Endodermal cell (in vitro differentiated cells): ENCODE measurements at regions not wholly inside any gene's neighbourhood (a gene's known extent, or its start where the extent isn't known, plus 50 kb on each side); places are given as distances from the start of the nearest gene placed in this dataset.
A peak's percentile ranks its signal among the peaks of the same experiment; 100 is the strongest.

ENCODE experiments used
- DNase-seq: peaks from one replicate; pipeline ENCODE4 v3.0.0-alpha.2; 2017
- H3K27ac ChIP-seq: 2 replicates; pipeline ENCODE4 v1.5.1; 2013; ENCODE audit warnings: mild to moderate bottlenecking, low read depth, low read length, moderate library complexity
- H3K27me3 ChIP-seq: 2 replicates; pipeline ENCODE4 v1.6.1; 2013; ENCODE audit warnings: mild to moderate bottlenecking, low read length, moderate library complexity; ENCODE audit not compliant: insufficient read depth, control insufficient read depth, poor library complexity, severe bottlenecking
- H3K36me3 ChIP-seq: 2 replicates; pipeline ENCODE4 v1.7.0; 2013; ENCODE audit warnings: mild to moderate bottlenecking, low read length, moderate library complexity; ENCODE audit not compliant: control insufficient read depth, insufficient read depth
- H3K4me1 ChIP-seq: one replicate; pipeline ENCODE4 v1.7.0; 2013; ENCODE audit warnings: low read length; ENCODE audit not compliant: control insufficient read depth, insufficient read depth
- H3K4me3 ChIP-seq: 2 replicates; pipeline ENCODE4 v1.5.1; 2013; ENCODE audit warnings: mild to moderate bottlenecking, low read length, moderate library complexity
- H3K9ac ChIP-seq: 2 replicates; pipeline ENCODE4 v1.6.1; 2013; ENCODE audit warnings: mild to moderate bottlenecking, low read length, moderate library complexity; ENCODE audit not compliant: poor library complexity, severe bottlenecking; ENCODE audit errors: extremely low read depth
- H3K9me3 ChIP-seq: 2 replicates; pipeline ENCODE4 v1.6.1; 2013; ENCODE audit warnings: mild to moderate bottlenecking, low read length, moderate library complexity; ENCODE audit not compliant: control insufficient read depth
- H3K27ac Mint-ChIP-seq: 2 replicates; pipeline ENCODE4 v1.8.0; 2020; ENCODE audit warnings: mixed read lengths
- H3K27me3 Mint-ChIP-seq: 2 replicates; pipeline ENCODE4 v1.8.0; 2021; ENCODE audit warnings: mild to moderate bottlenecking, mixed read lengths; ENCODE audit not compliant: insufficient read depth
- H3K36me3 Mint-ChIP-seq: 2 replicates; pipeline ENCODE4 v1.8.0; 2020; ENCODE audit warnings: low read depth, mixed read lengths
- H3K4me1 Mint-ChIP-seq: 2 replicates; pipeline ENCODE4 v1.8.0; 2020; ENCODE audit warnings: mixed read lengths
- H3K4me3 Mint-ChIP-seq: 2 replicates; pipeline ENCODE4 v1.8.0; 2020; ENCODE audit warnings: mild to moderate bottlenecking, moderate library complexity, mixed read lengths
- H3K9me3 Mint-ChIP-seq: 2 replicates; pipeline ENCODE4 v1.8.0; 2020; ENCODE audit warnings: mild to moderate bottlenecking, mixed read lengths
- WGBS, 2 experiments: methylation state at CpG; one replicate each; pipeline versions ENCODE4 v1.1.5 to v1.1.7; 2013; ENCODE audit warnings: missing lambda C conversion rate in 2 of 2, mixed read lengths in 1 of 2; ENCODE audit not compliant: insufficient coverage in 1 of 2, insufficient read length in 1 of 2; 5-methylcytosine and 5-hydroxymethylcytosine counted together
- TF ChIP-seq, protein P1 (sequence below): fragments of 200-600 bp; sonication (generic); conservative IDR thresholded peaks from 2 replicates; pipeline ENCODE4 v1.5.0; 2021; ENCODE audit warnings: antibody characterized with exemption, mild to moderate bottlenecking

- 95 to 97% methylated on average over 2 of the region's 2 CpGs for WGBS, 2 experiments
- TF ChIP-seq, protein P1, sequence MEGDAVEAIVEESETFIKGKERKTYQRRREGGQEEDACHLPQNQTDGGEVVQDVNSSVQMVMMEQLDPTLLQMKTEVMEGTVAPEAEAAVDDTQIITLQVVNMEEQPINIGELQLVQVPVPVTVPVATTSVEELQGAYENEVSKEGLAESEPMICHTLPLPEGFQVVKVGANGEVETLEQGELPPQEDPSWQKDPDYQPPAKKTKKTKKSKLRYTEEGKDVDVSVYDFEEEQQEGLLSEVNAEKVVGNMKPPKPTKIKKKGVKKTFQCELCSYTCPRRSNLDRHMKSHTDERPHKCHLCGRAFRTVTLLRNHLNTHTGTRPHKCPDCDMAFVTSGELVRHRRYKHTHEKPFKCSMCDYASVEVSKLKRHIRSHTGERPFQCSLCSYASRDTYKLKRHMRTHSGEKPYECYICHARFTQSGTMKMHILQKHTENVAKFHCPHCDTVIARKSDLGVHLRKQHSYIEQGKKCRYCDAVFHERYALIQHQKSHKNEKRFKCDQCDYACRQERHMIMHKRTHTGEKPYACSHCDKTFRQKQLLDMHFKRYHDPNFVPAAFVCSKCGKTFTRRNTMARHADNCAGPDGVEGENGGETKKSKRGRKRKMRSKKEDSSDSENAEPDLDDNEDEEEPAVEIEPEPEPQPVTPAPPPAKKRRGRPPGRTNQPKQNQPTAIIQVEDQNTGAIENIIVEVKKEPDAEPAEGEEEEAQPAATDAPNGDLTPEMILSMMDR, result peak; percentile 72
- H3K9ac ChIP-seq, result no peak overlapping the region
- Mint-ChIP-seq H3K27me3 (no peaks in the 10 kb centered on the region), H3K36me3 (no peaks in the 10 kb centered on the region), H3K4me3 (no peak overlapping the region), H3K27ac (no peak overlapping the region), H3K9me3 (no peaks in the 10 kb centered on the region), H3K4me1 (no peaks in the 10 kb centered on the region)
- H3K27ac ChIP-seq, result no peak overlapping the region
- H3K9me3 ChIP-seq, result no peaks in the 10 kb centered on the region
- peak; percentile 57 for DNase-seq
- no peaks in the 10 kb centered on the region for H3K4me1 ChIP-seq
- no peak overlapping the region for H3K4me3 ChIP-seq
- H3K27me3 ChIP-seq, result peaks cover 10% of the 10 kb centered on the region
- H3K36me3 ChIP-seq, result no peaks in the 10 kb centered on the region
Measured at GRCh38 chr4:120977435-120977997, 55.0 kb upstream of the PRDM5 start.

DNA sequence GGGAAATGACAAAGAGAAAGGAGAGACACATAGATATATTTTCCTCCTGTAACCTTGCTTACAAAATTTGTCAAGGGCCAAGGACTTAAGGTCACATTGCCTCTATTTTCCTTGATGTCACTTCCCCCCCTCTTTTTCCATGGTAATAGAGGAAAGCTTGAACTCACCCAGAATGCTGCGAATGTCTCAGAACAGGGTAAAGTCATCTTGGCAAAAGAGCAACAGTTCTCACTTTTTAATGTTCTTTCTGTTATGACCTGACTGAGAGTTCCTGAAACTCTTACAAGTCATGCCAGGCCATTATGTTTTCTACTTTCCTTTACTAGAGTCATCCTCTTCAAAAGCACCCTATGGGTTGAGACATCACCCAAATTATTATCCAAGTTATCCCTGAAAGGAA, 50.7 kb upstream of the PRDM5 start:
- Mint-ChIP-seq H3K27ac (no peak overlapping the region), H3K27me3 (peaks cover 5% of the 10 kb centered on the region), H3K4me3 (no peak overlapping the region), H3K4me1 (no peaks in the 10 kb centered on the region), H3K36me3 (no peaks in the 10 kb centered on the region), H3K9me3 (no peaks in the 10 kb centered on the region)
- H3K4me3 ChIP-seq, result no peak overlapping the region
- H3K27ac ChIP-seq, result no peak overlapping the region
- no peak overlapping the region for H3K9ac ChIP-seq
- DNase-seq, result no peak
- H3K9me3 ChIP-seq, result no peaks in the 10 kb centered on the region
- no peaks in the 10 kb centered on the region for H3K4me1 ChIP-seq
- no peaks in the 10 kb centered on the region for H3K36me3 ChIP-seq
- H3K27me3 ChIP-seq, result peaks cover 40% of the 10 kb centered on the region
- TF ChIP-seq, protein P1, result no peak
- WGBS, 2 experiments, result 83 to 97% methylated on average over 1 of the region's 1 CpG
